WTC11 (cell line): ENCODE measurements at regions not wholly inside any gene's neighbourhood (a gene's known extent, or its start where the extent isn't known, plus 50 kb on each side); places are given as distances from the start of the nearest gene placed in this dataset.

Experiments
- ATAC-seq: fragments of 200-7000 bp; cut with Tn5 transposase; 2 replicates; pipeline ENCODE4 v1.10.0; 2021; ENCODE audit warnings: mild to moderate bottlenecking, moderate library complexity
- CTCF ChIA-PET: fragments of 300-600 bp; sonication (Branson Sonifier 250); formaldehyde crosslinking; loops from one replicate; lab custom pipeline; 2021; ENCODE audit warnings: antibody characterized with exemption; lab: Charles Lee
- POLR2A ChIA-PET: fragments of 350-600 bp; sonication (Branson Sonifier 250); formaldehyde crosslinking; loops from one replicate; lab custom pipeline; 2021; ENCODE audit warnings: antibody characterized with exemption; lab: Charles Lee
- DNase-seq: peaks from one replicate; pipeline ENCODE4 v3.0.0; 2021; ENCODE audit warnings: low spot score
- H3K27ac Mint-ChIP-seq: 2 replicates; pipeline ENCODE4 v1.8.0; 2021; ENCODE audit warnings: mixed read lengths
- H3K27me3 Mint-ChIP-seq: 2 replicates; pipeline ENCODE4 v1.8.0; 2021; ENCODE audit warnings: low read depth, mild to moderate bottlenecking, moderate library complexity, mixed read lengths
- H3K36me3 Mint-ChIP-seq: 2 replicates; pipeline ENCODE4 v1.8.0; 2021; ENCODE audit warnings: mixed read lengths
- H3K4me1 Mint-ChIP-seq: 2 replicates; pipeline ENCODE4 v1.8.0; 2022; ENCODE audit warnings: mixed read lengths
- H3K4me3 Mint-ChIP-seq: 2 replicates; pipeline ENCODE4 v1.8.0; 2021; ENCODE audit warnings: mild to moderate bottlenecking, moderate library complexity, mixed read lengths
- H3K9me3 Mint-ChIP-seq: 2 replicates; pipeline ENCODE4 v1.8.0; 2021; ENCODE audit warnings: mixed read lengths
- ARID4B ChIP-seq: sonication (generic); formaldehyde crosslinking; IDR thresholded peaks from 2 replicates; pipeline ENCODE4 v1.8.0; 2023; ENCODE audit warnings: missing genetic modification reagents, mild to moderate bottlenecking, borderline replicate concordance
- CDX4 ChIP-seq: fragments of 250-450 bp; sonication (Bioruptor Pico); IDR thresholded peaks from 2 replicates; pipeline ENCODE4 v1.9.0; 2021; ENCODE audit warnings: moderate library complexity, mild to moderate bottlenecking, inconsistent platforms, borderline replicate concordance
- CREM ChIP-seq: sonication (generic); formaldehyde crosslinking; IDR thresholded peaks from 2 replicates; pipeline ENCODE4 v1.8.1; 2022; ENCODE audit warnings: mild to moderate bottlenecking, missing genetic modification reagents, moderate library complexity
- EMX1 ChIP-seq: fragments of 250-450 bp; sonication (Bioruptor Pico); IDR thresholded peaks from 2 replicates; pipeline ENCODE4 v1.8.0; 2021; ENCODE audit warnings: mild to moderate bottlenecking
- ERG ChIP-seq: fragments of 250-450 bp; sonication (Bioruptor Pico); IDR thresholded peaks from 2 replicates; pipeline ENCODE4 v1.8.0; 2021; ENCODE audit warnings: mild to moderate bottlenecking
- GTF2I ChIP-seq: fragments of 250-450 bp; sonication (Bioruptor Pico); conservative IDR thresholded peaks from 2 replicates; pipeline ENCODE4 v1.4.0; 2021; ENCODE audit warnings: mild to moderate bottlenecking
- HMGXB4 ChIP-seq: sonication (generic); formaldehyde crosslinking; IDR thresholded peaks from 2 replicates; pipeline ENCODE4 v1.8.1; 2023; ENCODE audit warnings: mild to moderate bottlenecking, moderate library complexity, missing genetic modification reagents
- MAX ChIP-seq: sonication (generic); formaldehyde crosslinking; IDR thresholded peaks from 2 replicates; pipeline ENCODE4 v1.8.0; 2022; ENCODE audit warnings: mild to moderate bottlenecking, missing genetic modification reagents
- NFE2L1 ChIP-seq: sonication (generic); formaldehyde crosslinking; IDR thresholded peaks from 2 replicates; pipeline ENCODE4 v1.8.1; 2023; ENCODE audit warnings: missing genetic modification reagents
- NR1H2 ChIP-seq: sonication (generic); formaldehyde crosslinking; IDR thresholded peaks from 2 replicates; pipeline ENCODE4 v1.9.0; 2021; ENCODE audit warnings: mild to moderate bottlenecking, moderate library complexity, missing genetic modification reagents
- SOX15 ChIP-seq: fragments of 250-450 bp; sonication (Bioruptor Pico); IDR thresholded peaks from 2 replicates; pipeline ENCODE4 v1.9.0; 2021; ENCODE audit warnings: mild to moderate bottlenecking
- TCF7 ChIP-seq: sonication (generic); formaldehyde crosslinking; IDR thresholded peaks from 2 replicates; pipeline ENCODE4 v1.8.0; 2022; ENCODE audit warnings: mild to moderate bottlenecking, low read depth, missing genetic modification reagents, moderate library complexity
- USF2 ChIP-seq: sonication (generic); formaldehyde crosslinking; IDR thresholded peaks from 2 replicates; pipeline ENCODE4 v1.8.1; 2023; ENCODE audit warnings: mild to moderate bottlenecking, missing genetic modification reagents, moderate library complexity
- ZBTB21 ChIP-seq: sonication (generic); formaldehyde crosslinking; IDR thresholded peaks from 2 replicates; pipeline ENCODE4 v1.8.1; 2023; ENCODE audit warnings: mild to moderate bottlenecking, missing genetic modification reagents, borderline replicate concordance
- ZBTB43 ChIP-seq: sonication (generic); formaldehyde crosslinking; IDR thresholded peaks from 2 replicates; pipeline ENCODE4 v1.8.1; 2023; ENCODE audit warnings: mild to moderate bottlenecking, missing genetic modification reagents
- ZNF232 ChIP-seq: sonication (generic); formaldehyde crosslinking; IDR thresholded peaks from 2 replicates; pipeline ENCODE4 v1.8.0; 2022; ENCODE audit warnings: mild to moderate bottlenecking, missing genetic modification reagents
- ZNF263 ChIP-seq: sonication (generic); formaldehyde crosslinking; IDR thresholded peaks from 2 replicates; pipeline ENCODE4 v1.8.1; 2022; ENCODE audit warnings: low read depth, mild to moderate bottlenecking, moderate library complexity, missing genetic modification reagents
- ZNF281 ChIP-seq: sonication (generic); formaldehyde crosslinking; IDR thresholded peaks from 2 replicates; pipeline ENCODE4 v1.8.0; 2023; ENCODE audit warnings: mild to moderate bottlenecking, missing genetic modification reagents

- TF ChIP-seq ARID4B (no peak), NFE2L1 (CRISPR knock-in tag) (no peak)
- TF ChIP-seq, all 79 proteins: peak for 0
Observed at GRCh38 chr2:147008481-147008880, 836.3 kb upstream of the ACVR2A start (continued).

GRCh38 chr2:147006736-147007141, 838.1 kb upstream of the ACVR2A start:
- ChIA-PET CTCF (no interaction called here), POLR2A (no interaction called here)
- H3K27ac Mint-ChIP-seq: no peak overlapping the region
- H3K4me3 Mint-ChIP-seq: no peak overlapping the region
- no peaks in the 10 kb centered on the region for H3K4me1 Mint-ChIP-seq
- no peaks in the 10 kb centered on the region for H3K36me3 Mint-ChIP-seq
- ATAC-seq (no peak), DNase-seq (no peak)
- TF ChIP-seq ZNF263 (CRISPR knock-in tag): no peak
- no peak for TF ChIP-seq CREM (CRISPR knock-in tag)
- TF ChIP-seq EMX1 (CRISPR knock-in tag): no peak
- H3K27me3 Mint-ChIP-seq: no peaks in the 10 kb centered on the region
- H3K9me3 Mint-ChIP-seq: no peaks in the 10 kb centered on the region

- H3K36me3 Mint-ChIP-seq: no peaks in the 10 kb centered on the region
- no peak for ATAC-seq
- H3K27ac Mint-ChIP-seq: no peak overlapping the region
- H3K4me1 Mint-ChIP-seq: peaks cover 8% of the 10 kb centered on the region
- DNase-seq: no peak
- no peaks in the 10 kb centered on the region for H3K27me3 Mint-ChIP-seq
- ChIA-PET CTCF (no interaction called here), POLR2A (no interaction called here)
- no peak overlapping the region for H3K4me3 Mint-ChIP-seq
- peaks cover 3% of the 10 kb centered on the region for H3K9me3 Mint-ChIP-seq
- TF ChIP-seq ZNF232 (CRISPR knock-in tag) (no peak), HMGXB4 (CRISPR knock-in tag) (no peak), USF2 (CRISPR knock-in tag) (no peak), MAX (CRISPR knock-in tag) (no peak), GTF2I (CRISPR knock-in tag) (no peak), NR1H2 (CRISPR knock-in tag) (no peak), ZBTB43 (CRISPR knock-in tag) (no peak), CDX4 (CRISPR knock-in tag) (no peak), NFE2L1 (CRISPR knock-in tag) (no peak), ERG (no peak), TCF7 (CRISPR knock-in tag) (no peak), ZBTB21 (CRISPR knock-in tag) (no peak), SOX15 (CRISPR knock-in tag) (no peak), ZNF281 (CRISPR knock-in tag) (no peak)
Observed at GRCh38 chr2:147003081-147003480, 841.7 kb upstream of the ACVR2A start.
